K562 (cell line): ENCODE measurements at regions not wholly inside any gene's neighbourhood (a gene's known extent, or its start where the extent isn't known, plus 50 kb on each side); places are given as distances from the start of the nearest gene placed in this dataset.

Experiments used
- ATAC-seq: fragments of 200-7000 bp; cut with Tn5 transposase; 3 replicates; pipeline ENCODE4 v1.9.1; 2020; ENCODE audit warnings: moderate library complexity
- BruUV-seq: library from RNA; stranded (reverse); fragments of 400-500 nt; replicated peaks from 2 replicates; lab custom pipeline; 2021; lab: Mats Ljungman, UMichigan
- CTCF ChIA-PET: fragments of 300-600 bp; formaldehyde crosslinking; extraction: SDS; loops from one replicate; lab custom pipeline; 2021; ENCODE audit warnings: low intra/inter-chr PET ratio; lab: Yijun Ruan, JAX
- POLR2A ChIA-PET: fragments of 300-600, 350-650 bp; sonication (Branson Sonifier 250); formaldehyde crosslinking; extraction: SDS; loops from one replicate; lab custom pipeline; 2021; ENCODE audit warnings: antibody characterized with exemption, inconsistent platforms; lab: Yijun Ruan, JAX
- DNase-seq, 4 experiments: peaks; one replicate each; pipeline versions ENCODE4 v3.0.0 to v3.0.0-alpha.2; 2011 to 2018; ENCODE audit warnings: low spot score in 3 of 4, mixed read lengths in 3 of 4; ENCODE audit errors: extremely low read depth in 1 of 4
- FAIRE-seq: peaks from 2 replicates; lab custom pipeline; 2011; peaks lifted over from hg19 to GRCh38; lab: Jason Lieb, UNC
- H2AFZ ChIP-seq: 2 replicates; pipeline ENCODE4 v1.6.0; 2011; ENCODE audit warnings: low read depth, low read length, control low read depth, inconsistent platforms
- H3K27ac ChIP-seq: fragments of 200-600 bp; 3 replicates; pipeline ENCODE4 v1.8.0; 2011; ENCODE audit warnings: low read depth, mild to moderate bottlenecking, control low read depth, inconsistent platforms, low read length, moderate library complexity, mixed read lengths; ENCODE audit errors: extremely low read depth
- H3K27me3 ChIP-seq, 2 experiments: fragments of 300-600 bp in 1 of 2; 2 replicates in 1 of 2; 3 replicates in 1 of 2; pipeline versions ENCODE4 v1.6.0 to v1.8.0; 2011; ENCODE audit warnings: inconsistent platforms in 2 of 2, low read length in 2 of 2, mild to moderate bottlenecking in 1 of 2, mixed read lengths in 1 of 2, moderate library complexity in 1 of 2; ENCODE audit not compliant: control insufficient read depth in 2 of 2, insufficient read depth in 2 of 2
- H3K36me3 ChIP-seq: fragments of 300-600 bp; 3 replicates; pipeline ENCODE4 v1.8.0; 2011; ENCODE audit warnings: mild to moderate bottlenecking, low read length, inconsistent platforms; ENCODE audit not compliant: control insufficient read depth, insufficient read depth
- H3K4me1 ChIP-seq, 2 experiments: fragments of 200-600 bp in 1 of 2; replicated peaks in 1 of 2; 2 replicates in 1 of 2; 3 replicates in 1 of 2; pipeline versions ENCODE4 v1.5.1 to v1.8.0; 2011; ENCODE audit warnings: inconsistent platforms in 2 of 2, low read length in 2 of 2, mild to moderate bottlenecking in 1 of 2, mixed read lengths in 1 of 2, moderate library complexity in 1 of 2; ENCODE audit not compliant: control insufficient read depth in 2 of 2, insufficient read depth in 2 of 2
- H3K4me2 ChIP-seq: 2 replicates; pipeline ENCODE4 v1.6.1; 2011; ENCODE audit warnings: low read length, control low read depth, inconsistent platforms, mixed read lengths; ENCODE audit not compliant: insufficient read depth
- H3K4me3 ChIP-seq: fragments of 200-600 bp; sonication (generic), shearing (Covaris generic); 2 replicates; pipeline ENCODE4 v1.5.1; 2016; ENCODE audit warnings: control low read depth, inconsistent platforms
- H3K79me2 ChIP-seq: fragments of 200-600 bp; 3 replicates; pipeline ENCODE4 v1.8.0; 2011; ENCODE audit warnings: low read length, inconsistent platforms; ENCODE audit not compliant: control insufficient read depth, insufficient read depth
- H3K9ac ChIP-seq, 2 experiments: 2 replicates each; pipeline versions ENCODE4 v1.6.0 to v1.6.1; 2011; ENCODE audit warnings: low read depth in 2 of 2, low read length in 2 of 2, control low read depth in 1 of 2, inconsistent platforms in 1 of 2, mild to moderate bottlenecking in 1 of 2, mixed read lengths in 1 of 2; ENCODE audit not compliant: insufficient read depth in 1 of 2
- H3K9me1 ChIP-seq: one replicate; pipeline ENCODE4 v1.6.0; 2011; ENCODE audit warnings: inconsistent platforms, mild to moderate bottlenecking, low read length, moderate library complexity; ENCODE audit not compliant: control insufficient read depth, insufficient read depth
- H3K9me3 ChIP-seq: replicated peaks from 2 replicates; pipeline ENCODE4 v1.5.1; 2011; ENCODE audit warnings: low read depth, low read length, inconsistent platforms; ENCODE audit not compliant: control insufficient read depth, insufficient read depth
- H4K20me1 ChIP-seq: replicated peaks from 2 replicates; pipeline ENCODE4 v1.6.1; 2011; ENCODE audit warnings: low read length, inconsistent platforms, mixed read lengths; ENCODE audit not compliant: control insufficient read depth, insufficient read depth
- C11orf30 ChIP-seq: fragments of 450-650 bp; IDR thresholded peaks from 2 replicates; pipeline ENCODE4 v1.6.1; 2016; ENCODE audit warnings: low read depth, mild to moderate bottlenecking
- DIDO1 ChIP-seq: fragments of 450-650 bp; IDR thresholded peaks from 2 replicates; pipeline ENCODE4 v1.6.1; 2016; ENCODE audit warnings: low read depth, missing biosample characterization, missing genetic modification characterization
- NCOA2 ChIP-seq, 2 experiments: fragments of 450-650 bp; IDR thresholded peaks; 2 replicates each; pipeline ENCODE4 v1.6.1; 2018; ENCODE audit warnings: mild to moderate bottlenecking in 2 of 2, moderate library complexity in 1 of 2; ENCODE audit not compliant: partially characterized antibody in 2 of 2
- RAD51 ChIP-seq: fragments of 450-650 bp; IDR thresholded peaks from 2 replicates; pipeline ENCODE4 v1.7.1; 2016; ENCODE audit warnings: low read depth, mild to moderate bottlenecking, borderline replicate concordance
- RCOR1 ChIP-seq, 2 experiments: IDR thresholded peaks; 2 replicates each; pipeline ENCODE4 v1.6.1; 2012; ENCODE audit warnings: low read depth in 2 of 2, low read length in 2 of 2, borderline replicate concordance in 1 of 2, improper control_type of control experiment in 1 of 2
- SIN3B ChIP-seq: fragments of 450-650 bp; IDR thresholded peaks from 2 replicates; pipeline ENCODE4 v1.6.1; 2017; ENCODE audit warnings: low read depth, mild to moderate bottlenecking, moderate library complexity
- SMAD1 ChIP-seq: fragments of 150-350 bp; IDR thresholded peaks from 2 replicates; pipeline ENCODE4 v1.6.1; 2014; ENCODE audit warnings: low read length, low read depth; ENCODE audit not compliant: partially characterized antibody
- UBTF ChIP-seq, 2 experiments: IDR thresholded peaks; 2 replicates each; pipeline ENCODE4 v1.6.1; 2012; ENCODE audit warnings: improper control_type of control experiment in 2 of 2, low read depth in 2 of 2, low read length in 2 of 2, borderline replicate concordance in 1 of 2
- ZNF75A ChIP-seq: fragments of 450-650 bp; formaldehyde crosslinking; IDR thresholded peaks from 2 replicates; pipeline ENCODE4 v1.4.0; 2020; ENCODE audit warnings: mild to moderate bottlenecking
- ZNF76 ChIP-seq: fragments of 250-450 bp; sonication (Bioruptor Pico); IDR thresholded peaks from 2 replicates; pipeline ENCODE4 v1.4.0; 2020; ENCODE audit warnings: mild to moderate bottlenecking, moderate library complexity, borderline replicate concordance
- ZNF780A ChIP-seq: fragments of 250-450 bp; sonication (Bioruptor Pico); IDR thresholded peaks from 2 replicates; pipeline ENCODE4 v1.5.0; 2021; ENCODE audit warnings: mild to moderate bottlenecking
- WGBS: fragments of 100-300 bp; shearing (Covaris generic); methylation state at CpG from one replicate; pipeline ENCODE4 v1.1.6; 2016; ENCODE audit warnings: low coverage, mixed read lengths; ENCODE audit not compliant: insufficient coverage; ENCODE audit errors: missing lambda C conversion rate; 5-methylcytosine and 5-hydroxymethylcytosine counted together
- in situ Hi-C: fragments of 300-500 bp; cut with MboI; formaldehyde crosslinking; loops from 4 replicates; pipeline ENCODE4 v1.15.0; 2018; ENCODE audit warnings: inconsistent platforms, mixed read lengths
- intact Hi-C: fragments of 100-400 bp; cut with micrococcal nuclease; formaldehyde crosslinking; loops from 2 replicates; pipeline ENCODE4 v1.14.2; 2022
- TF ChIP-seq, protein P1 (sequence below): IDR thresholded peaks from 3 replicates; pipeline ENCODE4 v1.6.1; 2011; ENCODE audit warnings: borderline replicate concordance, mild to moderate bottlenecking; ENCODE audit not compliant: insufficient read length, insufficient read depth
- TF ChIP-seq, protein P2 (sequence below): fragments of 450-650 bp; conservative IDR thresholded peaks from 2 replicates; pipeline ENCODE4 v1.6.1; 2016; ENCODE audit warnings: missing genetic modification characterization, low read depth, mild to moderate bottlenecking, control low read depth, missing compliant biosample characterization

GRCh38 chr18:76670564-76671288 is 151.6 kb upstream of the ZNF236 start:
- H3K4me1 ChIP-seq = no peaks in the 10 kb centered on the region
- H3K9me1 ChIP-seq = no peaks in the 10 kb centered on the region
- H3K9ac ChIP-seq = no peak overlapping the region
- no peak for FAIRE-seq
- ChIA-PET POLR2A (no interaction called here), CTCF (no interaction called here)
- H3K9me3 ChIP-seq = no peaks in the 10 kb centered on the region
- H3K27ac ChIP-seq = no peak overlapping the region
- no peaks in the 10 kb centered on the region for H4K20me1 ChIP-seq
- TF ChIP-seq RCOR1 (IDR thresholded peaks at IDR 0.05; ENCODE audit: borderline replicate concordance in 1 of 2, low read depth in 2 of 2, low read length in 2 of 2) = no peak
- TF ChIP-seq C11orf30 = no peak
- TF ChIP-seq, protein P1, sequence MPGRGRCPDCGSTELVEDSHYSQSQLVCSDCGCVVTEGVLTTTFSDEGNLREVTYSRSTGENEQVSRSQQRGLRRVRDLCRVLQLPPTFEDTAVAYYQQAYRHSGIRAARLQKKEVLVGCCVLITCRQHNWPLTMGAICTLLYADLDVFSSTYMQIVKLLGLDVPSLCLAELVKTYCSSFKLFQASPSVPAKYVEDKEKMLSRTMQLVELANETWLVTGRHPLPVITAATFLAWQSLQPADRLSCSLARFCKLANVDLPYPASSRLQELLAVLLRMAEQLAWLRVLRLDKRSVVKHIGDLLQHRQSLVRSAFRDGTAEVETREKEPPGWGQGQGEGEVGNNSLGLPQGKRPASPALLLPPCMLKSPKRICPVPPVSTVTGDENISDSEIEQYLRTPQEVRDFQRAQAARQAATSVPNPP = no peak
- no peak for TF ChIP-seq UBTF (IDR thresholded peaks at IDR 0.05; ENCODE audit: borderline replicate concordance in 1 of 2, low read depth in 2 of 2, low read length in 2 of 2)
- no peak for TF ChIP-seq NCOA2 (IDR thresholded peaks at IDR 0.05; ENCODE audit: partially characterized antibody in 2 of 2)
- TF ChIP-seq SMAD1 = no peak
- TF ChIP-seq, protein P2, sequence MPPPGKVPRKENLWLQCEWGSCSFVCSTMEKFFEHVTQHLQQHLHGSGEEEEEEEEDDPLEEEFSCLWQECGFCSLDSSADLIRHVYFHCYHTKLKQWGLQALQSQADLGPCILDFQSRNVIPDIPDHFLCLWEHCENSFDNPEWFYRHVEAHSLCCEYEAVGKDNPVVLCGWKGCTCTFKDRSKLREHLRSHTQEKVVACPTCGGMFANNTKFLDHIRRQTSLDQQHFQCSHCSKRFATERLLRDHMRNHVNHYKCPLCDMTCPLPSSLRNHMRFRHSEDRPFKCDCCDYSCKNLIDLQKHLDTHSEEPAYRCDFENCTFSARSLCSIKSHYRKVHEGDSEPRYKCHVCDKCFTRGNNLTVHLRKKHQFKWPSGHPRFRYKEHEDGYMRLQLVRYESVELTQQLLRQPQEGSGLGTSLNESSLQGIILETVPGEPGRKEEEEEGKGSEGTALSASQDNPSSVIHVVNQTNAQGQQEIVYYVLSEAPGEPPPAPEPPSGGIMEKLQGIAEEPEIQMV (tag) = no peak
- no peak for TF ChIP-seq ZNF780A (CRISPR knock-in tag)
- no peak for TF ChIP-seq ZNF75A (CRISPR knock-in tag)
- TF ChIP-seq SIN3B = no peak
- no peak for TF ChIP-seq RAD51
- TF ChIP-seq ZNF76 = no peak
- no peak for TF ChIP-seq DIDO1 (tag)
- no peak for DNase-seq
- H3K27me3 ChIP-seq = peaks cover 0 to 10% of the 10 kb centered on the region in 2 experiments; a peak in 2 of 5 replicates
- intact Hi-C loops (no loop called here), in situ Hi-C loops (no loop called here)
- no peak overlapping the region for H3K4me2 ChIP-seq
- no peak overlapping the region for H2AFZ ChIP-seq
- WGBS = 0% methylated on average over 11 of the region's 12 CpGs
- BruUV-seq = no TSS peak
- no peak for ATAC-seq
- no peaks in the 10 kb centered on the region for H3K79me2 ChIP-seq
- no peak overlapping the region for H3K4me3 ChIP-seq
- no peaks in the 10 kb centered on the region for H3K36me3 ChIP-seq
